HG03460 (cell line): ENCODE measurements at regions not wholly inside any gene's neighbourhood (a gene's known extent, or its start where the extent isn't known, plus 50 kb on each side); places are given as distances from the start of the nearest gene placed in this dataset.
A peak's percentile ranks its signal among the peaks of the same experiment; 100 is the strongest.
"Not testable (repeated sequence)": the region's sequence is repeated elsewhere in the genome, so short reads cannot be mapped to it uniquely, and the experiment has no call there.

ENCODE experiments used
- ATAC-seq: cut with Tn5 transposase; IDR thresholded peaks from one replicate; pipeline ENCODE4 v1.9.1; 2021; ENCODE audit not compliant: unreplicated experiment

- ATAC-seq, result peak; percentile 52
These were observed 52.9 kb upstream of the HDDC2 start for GRCh38 chr6:125354649-125355048.

- ATAC-seq, result peak; percentile 45
These were observed 55.1 kb upstream of the HDDC2 start for GRCh38 chr6:125356884-125357283.

- ATAC-seq, result peak; percentile 42
These were observed 55.9 kb upstream of the HDDC2 start for GRCh38 chr6:125357515-125358256.

GRCh38 chr6:125358898-125359297, 57.1 kb upstream of the HDDC2 start:
- ATAC-seq, result no peak

GRCh38 chr6:125361868-125362267, 60.1 kb upstream of the HDDC2 start:
- no peak for ATAC-seq

- no peak for ATAC-seq
These were observed 61.5 kb upstream of the HDDC2 start for GRCh38 chr6:125363039-125363823.

- ATAC-seq, result no peak
These were observed 62.0 kb upstream of the HDDC2 start for GRCh38 chr6:125363824-125364165.

GRCh38 chr6:125365230-125365629, 63.5 kb upstream of the HDDC2 start:
- no peak for ATAC-seq

- no peak for ATAC-seq
These were observed 65.4 kb upstream of the HDDC2 start for GRCh38 chr6:125367036-125367782.

GRCh38 chr6:125370343-125370742, 68.6 kb upstream of the HDDC2 start:
- no peak for ATAC-seq

GRCh38 chr6:125375013-125375412, 73.2 kb upstream of the HDDC2 start:
- no peak for ATAC-seq

- ATAC-seq, result no peak
These were observed 74.1 kb upstream of the HDDC2 start for GRCh38 chr6:125375821-125376220.

GRCh38 chr6:125377621-125378020, 75.9 kb upstream of the HDDC2 start:
- ATAC-seq, result no peak

GRCh38 chr6:125379174-125379573, 77.4 kb upstream of the HDDC2 start:
- ATAC-seq, result no peak

GRCh38 chr6:125380474-125380873, 78.7 kb upstream of the HDDC2 start:
- no peak for ATAC-seq

GRCh38 chr6:125386337-125386736, 84.6 kb upstream of the HDDC2 start:
- ATAC-seq, result not testable (repeated sequence)

- ATAC-seq, result no peak
These were observed 90.9 kb upstream of the HDDC2 start for GRCh38 chr6:125392682-125393081.

GRCh38 chr6:125393449-125393858, 91.7 kb upstream of the HDDC2 start:
- no peak for ATAC-seq

- no peak for ATAC-seq
These were observed 105.0 kb upstream of the HDDC2 start for GRCh38 chr6:125406741-125407140.

- no peak for ATAC-seq
These were observed 112.7 kb upstream of the HDDC2 start for GRCh38 chr6:125414507-125414906.

GRCh38 chr6:125415913-125416312, 114.1 kb upstream of the HDDC2 start:
- ATAC-seq, result no peak

GRCh38 chr6:125421836-125422235, 120.1 kb upstream of the HDDC2 start:
- no peak for ATAC-seq
